Astrocyte (in vitro differentiated cells and primary cell): ENCODE measurements at regions not wholly inside any gene's neighbourhood (a gene's known extent, or its start where the extent isn't known, plus 50 kb on each side); places are given as distances from the start of the nearest gene placed in this dataset.

Experiments
- DNase-seq: peaks from one replicate; pipeline ENCODE4 v3.0.0-alpha.2; 2010; ENCODE audit warnings: low read depth
- FAIRE-seq: peaks from 2 replicates; lab custom pipeline; 2011; peaks lifted over from hg19 to GRCh38; lab: Jason Lieb, UNC
- H2AFZ ChIP-seq: 2 replicates; pipeline ENCODE4 v1.6.0; 2012; ENCODE audit warnings: low read depth, low read length, inconsistent platforms
- H3K27ac ChIP-seq: 2 replicates; pipeline ENCODE4 v1.5.1; 2011; ENCODE audit warnings: low read depth, low read length, inconsistent platforms
- H3K27me3 ChIP-seq: 2 replicates; pipeline ENCODE4 v1.6.0; 2011; ENCODE audit warnings: low read length, inconsistent platforms; ENCODE audit not compliant: insufficient read depth
- H3K36me3 ChIP-seq: 2 replicates; pipeline ENCODE4 v1.5.1; 2011; ENCODE audit warnings: low read length, inconsistent platforms; ENCODE audit not compliant: insufficient read depth
- H3K4me1 ChIP-seq: 2 replicates; pipeline ENCODE4 v1.5.1; 2011; ENCODE audit warnings: low read length, inconsistent platforms; ENCODE audit not compliant: insufficient read depth
- H3K4me2 ChIP-seq: 2 replicates; pipeline ENCODE4 v1.6.0; 2012; ENCODE audit warnings: low read length, inconsistent platforms
- H3K4me3 ChIP-seq: 2 replicates; pipeline ENCODE4 v1.5.1; 2011; ENCODE audit warnings: low read depth, mild to moderate bottlenecking, low read length, inconsistent platforms; ENCODE audit not compliant: insufficient read depth
- H3K79me2 ChIP-seq: 2 replicates; pipeline ENCODE4 v1.6.0; 2012; ENCODE audit warnings: mild to moderate bottlenecking, low read length, inconsistent platforms; ENCODE audit not compliant: insufficient read depth
- H3K9ac ChIP-seq: 2 replicates; pipeline ENCODE4 v1.6.0; 2012; ENCODE audit warnings: mild to moderate bottlenecking, low read length, inconsistent platforms
- H3K9me3 ChIP-seq: 2 replicates; pipeline ENCODE4 v1.5.1; 2012; ENCODE audit warnings: low read depth, mild to moderate bottlenecking, low read length, inconsistent platforms; ENCODE audit not compliant: insufficient read depth
- H4K20me1 ChIP-seq: 2 replicates; pipeline ENCODE4 v1.6.0; 2012; ENCODE audit warnings: low read length, inconsistent platforms; ENCODE audit not compliant: insufficient read depth
- H3K27ac Mint-ChIP-seq: one replicate; pipeline ENCODE4 v1.8.0; 2021; ENCODE audit warnings: mild to moderate bottlenecking, mixed read lengths; ENCODE audit not compliant: unreplicated experiment
- H3K27me3 Mint-ChIP-seq: one replicate; pipeline ENCODE4 v1.8.0; 2021; ENCODE audit warnings: low read depth, mixed read lengths; ENCODE audit not compliant: unreplicated experiment
- H3K36me3 Mint-ChIP-seq: one replicate; pipeline ENCODE4 v1.8.0; 2021; ENCODE audit warnings: low read depth, mixed read lengths; ENCODE audit not compliant: unreplicated experiment
- H3K4me1 Mint-ChIP-seq: one replicate; pipeline ENCODE4 v1.8.0; 2021; ENCODE audit warnings: low read depth, mixed read lengths; ENCODE audit not compliant: unreplicated experiment
- H3K4me3 Mint-ChIP-seq: one replicate; pipeline ENCODE4 v1.8.0; 2021; ENCODE audit warnings: mild to moderate bottlenecking, moderate library complexity, mixed read lengths; ENCODE audit not compliant: unreplicated experiment
- H3K9me3 Mint-ChIP-seq: one replicate; pipeline ENCODE4 v1.8.0; 2021; ENCODE audit warnings: mild to moderate bottlenecking, mixed read lengths; ENCODE audit not compliant: unreplicated experiment
- EZH2 ChIP-seq: IDR thresholded peaks from 2 replicates; pipeline ENCODE4 v1.6.1; 2012; ENCODE audit warnings: mild to moderate bottlenecking, low read length, inconsistent platforms; ENCODE audit not compliant: insufficient read depth
- TF ChIP-seq, protein P1 (sequence below): IDR thresholded peaks from 2 replicates; pipeline ENCODE4 v1.5.1; 2011; ENCODE audit warnings: low read depth, mild to moderate bottlenecking, inconsistent platforms, low read length, moderate library complexity; ENCODE audit not compliant: insufficient read depth

DNA sequence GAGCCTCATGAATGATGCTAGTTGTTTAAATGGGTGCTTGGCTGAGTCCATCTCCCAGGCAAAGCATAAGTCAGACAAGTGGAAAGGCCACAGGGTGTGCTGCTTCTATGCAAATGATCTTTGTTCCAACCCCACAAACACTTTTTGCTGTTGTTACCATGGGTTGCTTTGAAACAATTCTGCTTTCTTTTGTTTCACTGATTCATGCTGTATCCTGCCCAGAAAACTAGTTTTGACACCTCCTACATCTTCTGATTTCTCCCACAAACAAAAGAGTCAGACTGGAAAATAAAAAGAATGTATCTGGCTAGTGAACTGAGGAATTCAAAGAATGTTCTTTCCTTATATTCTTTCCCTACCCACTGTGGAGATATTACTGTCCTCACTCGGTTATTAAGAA is 298.6 kb downstream of the DIRAS2 start:
- Mint-ChIP-seq H3K4me1 (peaks cover 23% of the 10 kb centered on the region), H3K27ac (peak overlapping the region; percentile 70), H3K9me3 (no peaks in the 10 kb centered on the region), H3K4me3 (no peak overlapping the region), H3K36me3 (no peaks in the 10 kb centered on the region), H3K27me3 (peaks cover 7% of the 10 kb centered on the region)
- no peaks in the 10 kb centered on the region for H3K27me3 ChIP-seq
- H3K9me3 ChIP-seq = no peaks in the 10 kb centered on the region
- no peaks in the 10 kb centered on the region for H4K20me1 ChIP-seq
- peaks cover 8% of the 10 kb centered on the region for H3K4me1 ChIP-seq
- no peaks in the 10 kb centered on the region for H3K36me3 ChIP-seq
- H3K4me3 ChIP-seq = no peak overlapping the region
- DNase-seq = peak; percentile 27
- no peak overlapping the region for H3K27ac ChIP-seq
- peak overlapping the region; percentile 8 for H3K4me2 ChIP-seq
- no peaks in the 10 kb centered on the region for H3K79me2 ChIP-seq
- FAIRE-seq = no peak
- no peak overlapping the region for H2AFZ ChIP-seq
- H3K9ac ChIP-seq = no peak overlapping the region
- no peak for TF ChIP-seq EZH2
- TF ChIP-seq, protein P1, sequence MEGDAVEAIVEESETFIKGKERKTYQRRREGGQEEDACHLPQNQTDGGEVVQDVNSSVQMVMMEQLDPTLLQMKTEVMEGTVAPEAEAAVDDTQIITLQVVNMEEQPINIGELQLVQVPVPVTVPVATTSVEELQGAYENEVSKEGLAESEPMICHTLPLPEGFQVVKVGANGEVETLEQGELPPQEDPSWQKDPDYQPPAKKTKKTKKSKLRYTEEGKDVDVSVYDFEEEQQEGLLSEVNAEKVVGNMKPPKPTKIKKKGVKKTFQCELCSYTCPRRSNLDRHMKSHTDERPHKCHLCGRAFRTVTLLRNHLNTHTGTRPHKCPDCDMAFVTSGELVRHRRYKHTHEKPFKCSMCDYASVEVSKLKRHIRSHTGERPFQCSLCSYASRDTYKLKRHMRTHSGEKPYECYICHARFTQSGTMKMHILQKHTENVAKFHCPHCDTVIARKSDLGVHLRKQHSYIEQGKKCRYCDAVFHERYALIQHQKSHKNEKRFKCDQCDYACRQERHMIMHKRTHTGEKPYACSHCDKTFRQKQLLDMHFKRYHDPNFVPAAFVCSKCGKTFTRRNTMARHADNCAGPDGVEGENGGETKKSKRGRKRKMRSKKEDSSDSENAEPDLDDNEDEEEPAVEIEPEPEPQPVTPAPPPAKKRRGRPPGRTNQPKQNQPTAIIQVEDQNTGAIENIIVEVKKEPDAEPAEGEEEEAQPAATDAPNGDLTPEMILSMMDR = no peak

DNA sequence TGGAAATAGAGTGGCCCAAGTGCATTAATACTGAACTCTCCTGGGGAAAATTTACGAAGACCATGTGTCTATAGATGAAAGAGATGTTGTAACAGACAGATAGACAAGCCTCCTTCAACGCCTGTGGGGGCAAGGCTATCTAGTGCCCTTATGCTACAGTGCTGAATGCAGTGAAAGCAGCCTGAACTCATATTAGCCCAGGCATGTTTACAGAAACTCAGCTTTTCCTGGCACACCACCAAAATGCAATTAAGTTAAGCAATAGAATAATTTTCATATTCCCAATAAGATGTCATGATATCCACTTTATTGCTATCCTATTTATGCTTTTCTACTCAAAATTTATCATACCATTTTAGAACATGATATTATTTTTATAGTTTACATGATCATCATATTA is 277.0 kb downstream of the DIRAS2 start:
- H3K36me3 Mint-ChIP-seq = no peaks in the 10 kb centered on the region
- Histone ChIP-seq H3K36me3 (no peaks in the 10 kb centered on the region), H3K4me3 (no peak overlapping the region), H3K27ac (no peak overlapping the region), H3K9me3 (no peaks in the 10 kb centered on the region), H3K27me3 (no peaks in the 10 kb centered on the region), H3K79me2 (no peaks in the 10 kb centered on the region), H4K20me1 (no peaks in the 10 kb centered on the region), H3K9ac (no peak overlapping the region), H3K4me2 (no peak overlapping the region), H2AFZ (no peak overlapping the region), H3K4me1 (no peaks in the 10 kb centered on the region)
- no peak overlapping the region for H3K4me3 Mint-ChIP-seq
- H3K27me3 Mint-ChIP-seq = no peaks in the 10 kb centered on the region
- no peaks in the 10 kb centered on the region for H3K9me3 Mint-ChIP-seq
- H3K4me1 Mint-ChIP-seq = peaks cover 5% of the 10 kb centered on the region
- DNase-seq = no peak
- no peak for TF ChIP-seq EZH2
- TF ChIP-seq, protein P1 = no peak
- no peak overlapping the region for H3K27ac Mint-ChIP-seq
- no peak for FAIRE-seq

DNA sequence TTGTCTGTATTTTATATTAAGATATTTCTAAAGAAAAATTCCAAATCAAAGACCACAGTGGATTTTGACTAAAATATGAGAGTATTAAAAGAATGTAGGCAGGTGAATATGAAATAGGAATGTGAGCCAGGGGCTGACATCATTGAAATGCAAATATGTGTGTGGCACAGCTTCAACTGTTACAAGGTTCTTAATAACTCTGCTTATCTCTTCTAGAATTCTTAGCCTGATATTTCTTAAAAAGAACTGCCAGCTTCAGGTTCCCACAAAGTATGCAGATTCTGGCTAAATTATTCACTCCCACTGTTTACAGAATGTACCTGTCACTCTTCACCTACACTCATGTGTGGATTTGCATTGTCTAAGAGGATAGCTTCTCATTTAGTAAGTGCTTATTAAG is 274.4 kb downstream of the DIRAS2 start:
- H3K9me3 Mint-ChIP-seq = no peaks in the 10 kb centered on the region
- peaks cover 5% of the 10 kb centered on the region for H3K4me1 Mint-ChIP-seq
- Histone ChIP-seq H3K4me2 (no peak overlapping the region), H3K4me3 (no peak overlapping the region), H3K4me1 (no peaks in the 10 kb centered on the region), H3K27me3 (no peaks in the 10 kb centered on the region), H3K36me3 (no peaks in the 10 kb centered on the region), H3K9ac (no peak overlapping the region), H4K20me1 (no peaks in the 10 kb centered on the region), H3K79me2 (no peaks in the 10 kb centered on the region), H3K27ac (no peak overlapping the region), H2AFZ (no peak overlapping the region), H3K9me3 (no peaks in the 10 kb centered on the region)
- TF ChIP-seq, protein P1 = no peak
- TF ChIP-seq EZH2 = no peak
- H3K36me3 Mint-ChIP-seq = no peaks in the 10 kb centered on the region
- DNase-seq (no peak), FAIRE-seq (no peak)
- no peak overlapping the region for H3K27ac Mint-ChIP-seq
- H3K27me3 Mint-ChIP-seq = no peaks in the 10 kb centered on the region
- no peak overlapping the region for H3K4me3 Mint-ChIP-seq
